ENCODE measurements at regions not wholly inside any gene's neighbourhood (a gene's known extent, or its start where the extent isn't known, plus 50 kb on each side); places are given as distances from the start of the nearest gene placed in this dataset.

DNA sequence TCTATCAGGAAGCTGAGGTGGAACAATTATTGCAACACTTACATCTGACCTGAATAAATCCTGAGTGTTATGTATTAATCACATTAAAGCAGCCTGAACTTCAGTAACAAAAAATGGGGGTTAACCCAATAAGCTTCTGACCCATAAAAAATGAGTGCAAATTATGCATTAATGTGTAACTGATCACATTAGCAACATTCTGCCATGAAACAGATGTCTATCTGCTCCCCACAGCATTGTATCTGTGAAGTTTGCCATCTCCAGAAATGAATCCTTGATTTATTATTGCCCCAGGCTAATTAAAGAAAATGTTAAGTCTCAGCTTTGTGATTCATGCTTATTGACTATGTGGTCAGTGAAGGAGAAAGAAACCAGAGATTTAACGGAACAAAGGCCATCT, 304.9 kb downstream of the PCDH20 start:
- ATAC-seq (peak; percentile 85), DNase-seq (peak; percentile 63)
- Histone ChIP-seq H3K4me3 (ENCODE audit: low read length) (no peak overlapping the region), H3K9me3 (ENCODE audit: low read length) (no peaks in the 10 kb centered on the region), H3K9me2 (replicated peaks; ENCODE audit: low read length) (no peaks in the 10 kb centered on the region), H4K20me1 (ENCODE audit: low read length) (no peaks in the 10 kb centered on the region), H3K4me1 (ENCODE audit: insufficient read depth, low read length) (peaks cover 13% of the 10 kb centered on the region; the same call in 1 of the 2 replicates), H3K27ac (ENCODE audit: low read length) (no peak overlapping the region), H3K79me2 (ENCODE audit: low read length) (no peaks in the 10 kb centered on the region), H2AFZ (ENCODE audit: low read length) (no peak overlapping the region), H3K27me3 (ENCODE audit: low read length) (no peaks in the 10 kb centered on the region), H3K9ac (ENCODE audit: low read length) (no peak overlapping the region), H3K4me2 (ENCODE audit: low read length) (no peak overlapping the region), H3K36me3 (ENCODE audit: low read depth, low read length) (no peaks in the 10 kb centered on the region), H3F3A (ENCODE audit: low read length, unreplicated experiment) (no peaks in the 10 kb centered on the region)
- BruUV-seq (replicated peaks): no TSS peak
- TF ChIP-seq EZH2 (IDR thresholded peaks at IDR 0.05; ENCODE audit: low read length, unreplicated experiment) (no peak), CTCF (conservative IDR thresholded peaks at IDR 0.05; ENCODE audit: low read depth, low read length) (no peak), EZH2phosphoT487 (IDR thresholded peaks at IDR 0.05; ENCODE audit: borderline replicate concordance, low read length) (no peak)
- POLR2A ChIA-PET (ENCODE audit: unreplicated experiment): interaction anchor here (0.7 kb wide), 1 partner anchor 17 kb away, joined by 4 read pairs; no protein-coding TSS in a partner anchor
- CTCF ChIA-PET: no interaction called here
- intact Hi-C loops (cut with micrococcal nuclease): no loop called here

- Histone ChIP-seq H3K27ac (ENCODE audit: low read length) (no peak overlapping the region), H4K20me1 (ENCODE audit: low read length) (no peaks in the 10 kb centered on the region), H3K79me2 (ENCODE audit: low read length) (no peaks in the 10 kb centered on the region), H3K9ac (ENCODE audit: low read length) (no peak overlapping the region), H3K27me3 (ENCODE audit: low read length) (no peaks in the 10 kb centered on the region), H3K9me3 (ENCODE audit: low read length) (no peaks in the 10 kb centered on the region), H3K9me2 (replicated peaks; ENCODE audit: low read length) (no peaks in the 10 kb centered on the region), H3K4me2 (ENCODE audit: low read length) (no peak overlapping the region), H3K4me1 (ENCODE audit: insufficient read depth, low read length) (peaks cover 13% of the 10 kb centered on the region; the same call in 1 of the 2 replicates), H2AFZ (ENCODE audit: low read length) (no peak overlapping the region), H3F3A (ENCODE audit: low read length, unreplicated experiment) (no peaks in the 10 kb centered on the region), H3K4me3 (ENCODE audit: low read length) (no peak overlapping the region), H3K36me3 (ENCODE audit: low read depth, low read length) (no peaks in the 10 kb centered on the region)
- no peak for TF ChIP-seq EZH2 (IDR thresholded peaks at IDR 0.05; ENCODE audit: low read length, unreplicated experiment)
- TF ChIP-seq CTCF (conservative IDR thresholded peaks at IDR 0.05; ENCODE audit: low read depth, low read length): no peak
- TF ChIP-seq EZH2phosphoT487 (IDR thresholded peaks at IDR 0.05; ENCODE audit: borderline replicate concordance, low read length): no peak
- DNase-seq: no peak
- intact Hi-C loops (cut with micrococcal nuclease): no loop called here
- BruUV-seq (replicated peaks): no TSS peak
- POLR2A ChIA-PET (ENCODE audit: unreplicated experiment): no interaction called here
- CTCF ChIA-PET: no interaction called here
- ATAC-seq: peak; percentile 41
These were observed 305.9 kb downstream of the PCDH20 start for GRCh38 chr13:61109741-61110140.

DNA sequence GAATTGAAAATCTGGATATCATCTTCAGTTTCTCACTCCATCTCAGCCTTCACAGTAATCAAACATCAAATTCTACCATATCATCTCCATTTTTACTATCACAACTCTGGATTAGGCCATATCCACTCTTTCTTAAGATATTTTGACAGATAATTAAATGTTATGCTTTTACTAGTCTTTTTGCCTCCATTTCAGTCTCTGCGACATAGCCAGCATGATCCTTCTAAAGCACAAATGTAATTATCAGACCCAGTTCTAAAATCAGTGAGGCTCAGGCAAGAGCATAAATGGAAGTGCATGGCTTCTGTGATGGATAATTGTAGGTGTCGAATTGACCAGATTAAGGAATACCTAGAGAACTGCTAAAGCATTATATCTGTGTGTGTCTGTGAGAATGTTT, 307.7 kb downstream of the PCDH20 start:
- no peaks in the 10 kb centered on the region for H3K9me3 ChIP-seq (ENCODE audit: low read length)
- no peak overlapping the region for H3K4me3 ChIP-seq (ENCODE audit: low read length)
- DNase-seq: no peak
- no peaks in the 10 kb centered on the region for H3K79me2 ChIP-seq (ENCODE audit: low read length)
- no peak overlapping the region for H3K9ac ChIP-seq (ENCODE audit: low read length)
- no peak overlapping the region for H3K27ac ChIP-seq (ENCODE audit: low read length)
- H3K27me3 ChIP-seq (ENCODE audit: low read length): no peaks in the 10 kb centered on the region
- H3K4me2 ChIP-seq (ENCODE audit: low read length): no peak overlapping the region
- no peaks in the 10 kb centered on the region for H3K36me3 ChIP-seq (ENCODE audit: low read depth, low read length)
- no peak for ATAC-seq
- TF ChIP-seq CTCF (conservative IDR thresholded peaks at IDR 0.05; ENCODE audit: low read depth, low read length) (no peak), EZH2phosphoT487 (IDR thresholded peaks at IDR 0.05; ENCODE audit: borderline replicate concordance, low read length) (no peak), EZH2 (IDR thresholded peaks at IDR 0.05; ENCODE audit: low read length, unreplicated experiment) (no peak)
- ChIA-PET CTCF (no interaction called here), POLR2A (ENCODE audit: unreplicated experiment) (no interaction called here)
- no TSS peak for BruUV-seq (replicated peaks)
- H4K20me1 ChIP-seq (ENCODE audit: low read length): no peaks in the 10 kb centered on the region
- H2AFZ ChIP-seq (ENCODE audit: low read length): no peak overlapping the region
- H3K4me1 ChIP-seq (ENCODE audit: insufficient read depth, low read length): peaks cover 13% of the 10 kb centered on the region; the same call in 1 of the 2 replicates
- intact Hi-C loops (cut with micrococcal nuclease): no loop called here
- H3K9me2 ChIP-seq (replicated peaks; ENCODE audit: low read length): no peaks in the 10 kb centered on the region
- no peaks in the 10 kb centered on the region for H3F3A ChIP-seq (ENCODE audit: low read length, unreplicated experiment)
